Psoas muscle (tissue), 7 donors: ENCODE measurements at regions not wholly inside any gene's neighbourhood (a gene's known extent, or its start where the extent isn't known, plus 50 kb on each side); places are given as distances from the start of the nearest gene placed in this dataset.

Source experiments
- ATAC-seq, 4 donors: fragments of 200-7000 bp; cut with Tn5 transposase; one replicate each; pipeline ENCODE4 v1.9.1; 2020; ENCODE audit warnings: moderate library complexity in 3 of 4, mild to moderate bottlenecking in 2 of 4
- DNase-seq, 2 donors: peaks; one replicate each; pipeline ENCODE4 v3.0.0-alpha.2; 2020
- H3K27ac ChIP-seq: fragments of 200-600 bp; one replicate; pipeline ENCODE4 v1.8.0; 2022
- H3K27me3 ChIP-seq, 3 donors: fragments of 200-600 bp in 1 of 3; one replicate each; pipeline versions ENCODE4 v1.6.1 to v1.8.0; 2013 to 2022; ENCODE audit warnings: low read length in 2 of 3, mild to moderate bottlenecking in 2 of 3, moderate library complexity in 1 of 3; ENCODE audit not compliant: insufficient read depth in 3 of 3
- H3K36me3 ChIP-seq, 2 donors: fragments of 200-600 bp in 1 of 2; one replicate each; pipeline versions ENCODE4 v1.6.1 to v1.8.0; 2013 to 2022; ENCODE audit warnings: low read depth in 1 of 2, mild to moderate bottlenecking in 1 of 2, moderate library complexity in 1 of 2; ENCODE audit not compliant: insufficient read depth in 1 of 2
- H3K4me1 ChIP-seq: fragments of 200-600 bp; one replicate; pipeline ENCODE4 v1.8.0; 2022
- H3K4me3 ChIP-seq: fragments of 200-600 bp; one replicate; pipeline ENCODE4 v1.8.0; 2022; ENCODE audit warnings: mild to moderate bottlenecking
- H3K9me3 ChIP-seq: fragments of 200-600 bp; one replicate; pipeline ENCODE4 v1.8.0; 2022
- CTCF ChIP-seq: fragments of 200-600 bp; IDR thresholded peaks from one replicate; pipeline ENCODE4 v1.8.0; 2022; ENCODE audit warnings: antibody characterized with exemption
- WGBS, 3 donors: extraction: QIAGEN DNeasy Blood & Tissue Kit; methylation state at CpG; one replicate each; pipeline versions ENCODE4 v1.1.6 to v1.1.7; 2013; 5-methylcytosine and 5-hydroxymethylcytosine counted together
- intact Hi-C, 2 donors: fragments of 100-400 bp; cut with DNase I; formaldehyde crosslinking; loops; one replicate each; pipeline versions ENCODE4 v1.11.0 to v1.14.2; 2022
- donor health status: healthy with polysubstance abuse.
- donor health status: DM: no; HTN: no; CAD: no; lungs with moderate emphysema.
- donor health status: Bipolar disorder and iron deficiency.
- donor health status: healthy.
- donor health status: DM: yes; HTN: yes; CAD: no.
- donor health status: DM: no; HTN: no; CAD: no.
- donor health status: DM: yes; HTN: yes; CAD: no.

- Histone ChIP-seq H3K36me3 (no peaks in the 10 kb centered on the region), H3K4me3 (no peak overlapping the region), H3K4me1 (no peaks in the 10 kb centered on the region), H3K9me3 (no peaks in the 10 kb centered on the region), H3K27ac (no peak overlapping the region), H3K27me3 (no peaks in the 10 kb centered on the region)
- DNase-seq (no peak), ATAC-seq (no peak)
- intact Hi-C loops = no loop called here
- no peak for TF ChIP-seq CTCF
- 90 to 98% (median 94%) methylated on average over 5 of the region's 5 CpGs for WGBS, 3 donors
These were observed 276.2 kb upstream of the SORCS1 start for GRCh38 chr10:107440741-107441140.

- DNase-seq = no peak
- ATAC-seq = no peak
- Histone ChIP-seq H3K9me3 (no peaks in the 10 kb centered on the region), H3K4me3 (no peak overlapping the region), H3K4me1 (no peaks in the 10 kb centered on the region), H3K36me3 (no peaks in the 10 kb centered on the region), H3K27ac (no peak overlapping the region), H3K27me3 (no peaks in the 10 kb centered on the region)
- WGBS, 3 donors = 40 to 48% (median 47%) methylated on average over 2 of the region's 2 CpGs
- TF ChIP-seq CTCF = no peak
- intact Hi-C loops = no loop called here
These were observed 273.4 kb upstream of the SORCS1 start for GRCh38 chr10:107437921-107438320.

GRCh38 chr10:107436568-107436967 lies 272.1 kb upstream of the SORCS1 start:
- no peak for DNase-seq
- Histone ChIP-seq H3K27ac (no peak overlapping the region), H3K27me3 (no peaks in the 10 kb centered on the region), H3K4me3 (no peak overlapping the region), H3K4me1 (no peaks in the 10 kb centered on the region), H3K9me3 (no peaks in the 10 kb centered on the region), H3K36me3 (no peaks in the 10 kb centered on the region)
- intact Hi-C loops = no loop called here
- TF ChIP-seq CTCF = no peak
- 71 to 96% (median 85%) methylated on average over 1 of the region's 1 CpG for WGBS, 3 donors
- ATAC-seq = no peak

- DNase-seq (no peak), ATAC-seq (no peak)
- TF ChIP-seq CTCF = no peak
- intact Hi-C loops = no loop called here
- Histone ChIP-seq H3K36me3 (no peaks in the 10 kb centered on the region), H3K27me3 (no peaks in the 10 kb centered on the region), H3K27ac (no peak overlapping the region), H3K9me3 (no peaks in the 10 kb centered on the region), H3K4me1 (no peaks in the 10 kb centered on the region), H3K4me3 (no peak overlapping the region)
- 91 to 92% (median 92%) methylated on average over 5 of the region's 5 CpGs for WGBS, 3 donors
These were observed 270.3 kb upstream of the SORCS1 start for GRCh38 chr10:107434854-107435253.

- TF ChIP-seq CTCF = no peak
- no peaks in the 10 kb centered on the region for H3K36me3 ChIP-seq
- intact Hi-C loops = no loop called here
- no peaks in the 10 kb centered on the region for H3K9me3 ChIP-seq
- WGBS, 3 donors = 86 to 91% (median 89%) methylated on average over 1 of the region's 1 CpG
- ATAC-seq (no peak), DNase-seq (no peak)
- H3K4me1 ChIP-seq = no peaks in the 10 kb centered on the region
- H3K27me3 ChIP-seq = no peaks in the 10 kb centered on the region
- no peak overlapping the region for H3K4me3 ChIP-seq
- H3K27ac ChIP-seq = no peak overlapping the region
These were observed 269.7 kb upstream of the SORCS1 start for GRCh38 chr10:107434201-107434600.
